TTC549 (cell line): ENCODE measurements at regions not wholly inside any gene's neighbourhood (a gene's known extent, or its start where the extent isn't known, plus 50 kb on each side); places are given as distances from the start of the nearest gene placed in this dataset.
"Not testable (repeated sequence)": the region's sequence is repeated elsewhere in the genome, so short reads cannot be mapped to it uniquely, and the experiment has no call there.

ENCODE experiments used
- FAIRE-seq: peaks from 2 replicates; lab custom pipeline; 2012; peaks lifted over from hg19 to GRCh38; lab: Jason Lieb, UNC

GRCh38 chr11:97685695-97686094 is 1295.9 kb downstream of the JRKL start:
- FAIRE-seq, result no peak

DNA sequence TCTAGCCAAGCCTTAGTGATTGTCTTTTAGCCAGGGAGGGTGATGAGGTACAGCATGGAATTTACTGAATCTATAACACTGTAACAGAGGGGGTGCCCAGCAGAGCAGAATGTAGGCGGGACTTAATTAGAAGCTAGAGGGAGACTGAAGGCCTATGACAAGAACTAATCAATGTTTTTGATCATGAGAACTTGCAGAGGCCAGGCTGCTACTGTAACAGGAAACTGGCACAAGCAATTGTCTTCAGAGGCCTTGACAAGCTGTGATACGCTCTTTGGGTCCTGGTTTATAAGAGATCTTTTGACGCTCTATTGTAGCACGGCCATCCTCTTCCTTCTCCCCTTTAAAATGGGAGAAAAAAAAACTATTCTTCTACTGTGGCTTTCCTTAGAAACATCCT is 1297.3 kb downstream of the JRKL start:
- FAIRE-seq, result no peak

DNA sequence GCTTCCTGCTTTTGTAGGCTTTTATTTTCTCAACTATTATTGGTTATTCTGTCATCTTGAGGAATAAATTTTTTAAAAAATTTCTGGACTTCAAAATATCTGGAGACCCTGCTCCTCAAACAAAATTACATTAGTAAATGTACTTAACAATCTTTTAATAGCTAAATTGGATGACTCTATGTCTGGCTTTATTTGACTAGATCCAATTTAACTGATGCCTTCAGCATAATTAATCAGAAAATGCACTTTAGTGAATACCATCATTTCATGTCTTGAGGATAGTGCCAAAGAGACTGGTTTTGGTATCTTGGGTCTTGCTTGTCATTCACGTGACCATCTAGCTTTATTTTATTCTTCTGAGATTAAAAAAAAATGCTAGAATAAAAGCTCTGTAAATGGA is 1301.2 kb downstream of the JRKL start:
- no peak for FAIRE-seq

DNA sequence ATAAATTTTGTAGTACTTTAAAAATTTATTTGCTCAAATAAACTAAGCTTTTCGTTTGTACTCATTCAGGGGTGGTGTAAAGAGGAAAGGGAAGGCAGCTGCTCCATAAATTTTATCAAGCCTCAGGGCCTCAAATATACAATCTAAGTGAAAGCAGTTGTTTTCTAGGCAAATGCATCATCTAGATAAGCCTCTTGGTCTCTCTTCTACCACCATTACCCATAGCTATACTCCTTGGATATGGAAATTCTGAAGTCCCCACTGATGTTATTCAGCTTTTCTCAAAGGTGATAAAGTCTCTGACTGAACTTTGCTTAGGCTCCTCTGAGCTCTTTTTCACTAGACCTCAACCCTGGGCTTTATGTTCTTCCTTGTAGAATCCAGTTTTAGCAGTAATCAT is 1313.1 kb downstream of the JRKL start:
- FAIRE-seq, result no peak

DNA sequence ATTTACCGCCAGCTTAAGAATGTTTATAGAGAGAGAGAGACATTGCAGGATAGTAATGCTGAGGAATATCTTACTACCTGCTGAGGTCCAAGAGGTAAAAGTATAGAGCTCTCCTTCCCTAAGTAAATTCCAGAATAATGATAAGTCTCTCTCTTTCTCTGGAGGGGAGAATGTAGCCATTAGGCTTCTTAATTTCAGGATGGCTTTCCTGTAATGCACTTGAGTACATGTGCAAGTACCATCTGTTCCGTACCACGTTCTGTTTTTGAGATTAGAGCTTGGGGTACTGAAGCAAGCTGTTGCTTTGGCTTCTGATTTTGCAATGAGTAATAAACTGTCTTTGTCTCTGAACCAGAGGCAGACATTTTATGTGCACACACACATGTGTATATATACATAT is 1314.0 kb downstream of the JRKL start:
- no peak for FAIRE-seq

- not testable (repeated sequence) for FAIRE-seq
Measured at GRCh38 chr11:97705441-97705840, 1315.3 kb upstream of the CNTN5 start.

- no peak for FAIRE-seq
Measured at GRCh38 chr11:97717922-97718321, 1302.8 kb upstream of the CNTN5 start.

DNA sequence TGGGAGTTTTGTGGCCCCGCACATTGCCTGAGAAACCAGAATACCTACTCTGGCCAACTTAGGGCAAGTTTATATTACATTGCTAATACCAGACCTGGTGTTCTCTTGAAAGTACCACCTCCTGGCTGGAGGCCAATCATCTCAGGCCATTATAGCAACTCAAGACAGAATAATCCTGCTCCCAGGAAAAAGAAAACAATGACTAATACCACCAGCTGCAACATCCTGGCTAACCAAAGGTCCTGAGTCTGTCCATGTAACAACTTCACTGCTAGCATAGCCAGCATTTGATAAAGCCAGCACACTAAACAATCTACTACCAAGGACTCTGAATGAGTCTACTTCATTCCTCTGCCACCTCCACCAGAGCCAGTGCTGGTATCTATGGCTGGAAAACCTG is 1298.7 kb upstream of the CNTN5 start:
- no peak for FAIRE-seq

GRCh38 chr11:97722721-97723120 is 1298.0 kb upstream of the CNTN5 start:
- no peak for FAIRE-seq

DNA sequence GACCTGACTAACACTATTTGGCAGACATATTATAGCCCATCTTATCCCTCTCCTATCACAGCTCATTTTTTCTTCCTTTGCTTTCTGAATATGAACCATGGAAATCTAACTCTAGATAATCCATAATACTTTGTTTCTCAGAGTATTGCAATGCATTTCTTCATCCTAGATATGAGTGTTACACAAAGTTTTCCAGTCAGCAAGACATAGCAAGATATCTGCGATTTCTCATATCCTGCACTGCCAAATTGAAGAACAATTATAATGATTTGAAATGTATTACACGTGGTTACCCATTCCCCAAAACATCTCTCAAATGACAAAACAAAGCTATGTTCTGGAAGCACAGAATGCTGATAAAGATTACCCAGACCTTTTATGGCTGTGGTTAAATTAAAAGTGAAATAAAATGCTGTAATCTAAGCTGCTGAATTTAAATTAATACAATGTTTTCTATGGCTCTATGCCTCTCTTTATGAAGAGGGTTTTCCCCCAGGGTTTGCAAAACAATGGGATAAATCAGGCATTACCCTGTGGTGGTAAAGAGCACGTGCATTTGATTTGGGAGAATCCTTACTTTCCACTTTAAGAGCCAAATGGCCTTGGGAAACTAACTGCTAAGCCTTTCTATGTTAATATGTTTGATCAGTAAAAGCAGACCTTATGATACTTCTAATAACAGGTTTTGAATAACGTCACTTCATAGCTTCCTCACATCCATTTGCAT is 1291.0 kb upstream of the CNTN5 start:
- no peak for FAIRE-seq

DNA sequence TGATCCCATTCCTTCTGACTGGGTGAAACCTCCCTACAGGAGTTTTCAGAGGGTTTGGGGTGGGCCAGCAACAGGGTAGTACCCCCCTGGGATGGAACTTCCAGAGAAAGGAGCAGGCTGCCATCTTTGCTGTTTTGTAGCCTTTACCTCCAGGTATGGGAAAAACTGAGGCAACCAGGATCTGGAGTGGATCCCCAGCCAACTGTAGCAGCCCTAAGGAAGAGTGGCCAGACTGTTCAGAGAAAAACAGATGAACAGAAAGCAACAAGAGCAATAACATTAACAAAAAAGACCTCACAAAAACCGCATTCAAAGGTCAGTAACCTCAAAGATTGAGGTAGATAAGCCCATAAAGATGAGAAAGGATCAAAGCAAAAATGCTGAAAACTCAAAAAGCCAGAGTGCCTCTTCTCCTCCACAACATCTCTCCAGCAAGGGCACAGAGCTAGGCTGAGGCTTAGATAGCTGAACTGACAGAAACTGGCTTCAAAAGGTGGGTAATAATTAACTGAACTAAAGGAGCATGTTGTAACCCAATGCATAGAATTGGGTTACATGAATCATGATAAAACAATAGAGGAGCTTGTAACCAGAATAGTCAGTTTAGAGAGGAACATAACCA is 1288.6 kb upstream of the CNTN5 start:
- FAIRE-seq, result no peak

DNA sequence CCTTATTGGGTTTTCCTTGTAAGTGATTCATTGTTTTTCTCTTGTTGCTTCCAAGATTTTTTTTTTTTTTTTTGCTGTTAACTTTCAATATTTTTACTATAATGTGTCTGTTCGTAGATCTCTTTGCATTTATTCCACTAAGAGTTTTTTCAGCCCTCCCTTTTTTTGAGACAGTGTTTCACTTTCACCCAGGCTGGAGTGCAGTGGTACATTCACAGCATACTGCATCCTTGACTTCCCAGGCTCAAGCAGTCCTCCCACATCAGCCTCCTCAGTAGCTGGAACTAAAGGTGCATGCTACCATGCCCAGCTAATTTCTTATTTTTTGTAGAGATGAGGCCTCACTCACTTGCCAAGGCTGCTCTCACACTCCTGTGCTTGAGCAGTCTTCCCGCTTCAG is 1282.0 kb upstream of the CNTN5 start:
- no peak for FAIRE-seq

GRCh38 chr11:97739932-97740800 is 1280.6 kb upstream of the CNTN5 start:
- FAIRE-seq, result no peak

- no peak for FAIRE-seq
Measured at GRCh38 chr11:97740801-97741151, 1280.0 kb upstream of the CNTN5 start.

GRCh38 chr11:97742717-97743116 is 1278.0 kb upstream of the CNTN5 start:
- FAIRE-seq, result no peak

DNA sequence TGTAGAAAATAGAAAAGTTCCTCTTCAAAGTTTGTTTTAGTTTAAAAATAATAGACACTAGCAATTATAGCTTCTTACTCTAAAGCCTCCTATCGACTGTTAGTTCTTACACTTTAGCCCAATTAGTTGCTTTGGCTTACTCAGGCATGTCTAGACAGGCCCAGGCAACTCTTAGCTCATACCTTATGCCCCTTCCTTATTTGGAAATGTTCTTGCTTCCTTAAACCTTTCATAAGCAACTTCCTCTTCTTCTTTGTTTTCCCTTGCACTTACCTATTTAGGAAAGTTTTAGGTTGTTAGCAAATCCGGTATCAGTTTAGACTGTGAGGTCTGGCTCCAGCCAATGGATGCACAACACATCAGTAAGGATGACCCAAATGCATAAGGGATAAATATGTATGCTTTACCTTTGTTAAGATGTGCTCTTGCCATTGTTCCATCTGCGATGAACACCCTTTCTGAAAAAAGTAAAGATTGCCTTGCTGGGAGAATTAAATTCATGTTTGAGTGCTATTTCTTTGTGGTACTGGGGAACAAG is 1277.5 kb upstream of the CNTN5 start:
- FAIRE-seq, result no peak

GRCh38 chr11:97745515-97746050 is 1275.2 kb upstream of the CNTN5 start:
- FAIRE-seq, result no peak

GRCh38 chr11:97746818-97747217 is 1273.9 kb upstream of the CNTN5 start:
- no peak for FAIRE-seq

GRCh38 chr11:97751405-97751804 is 1269.3 kb upstream of the CNTN5 start:
- no peak for FAIRE-seq

DNA sequence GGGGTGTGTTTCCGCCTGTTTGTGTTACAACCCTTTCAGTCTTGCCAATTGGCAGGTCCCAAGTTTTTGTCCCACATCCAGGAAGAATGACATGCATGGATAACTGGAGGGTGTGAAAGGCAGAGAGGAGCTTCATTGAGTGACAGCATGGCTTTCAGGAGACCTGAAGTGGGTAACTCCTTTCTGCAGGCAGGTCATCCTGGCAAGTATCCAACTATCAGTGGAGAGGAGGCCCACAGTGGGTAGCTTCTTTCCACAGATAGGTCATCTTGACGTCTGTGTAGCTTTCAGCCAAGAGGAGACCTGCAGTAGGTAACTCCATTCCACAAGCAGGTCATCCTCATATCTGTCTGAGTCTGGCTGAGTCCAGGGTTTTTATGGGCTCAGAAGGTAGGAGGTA is 1268.8 kb upstream of the CNTN5 start:
- FAIRE-seq, result no peak

DNA sequence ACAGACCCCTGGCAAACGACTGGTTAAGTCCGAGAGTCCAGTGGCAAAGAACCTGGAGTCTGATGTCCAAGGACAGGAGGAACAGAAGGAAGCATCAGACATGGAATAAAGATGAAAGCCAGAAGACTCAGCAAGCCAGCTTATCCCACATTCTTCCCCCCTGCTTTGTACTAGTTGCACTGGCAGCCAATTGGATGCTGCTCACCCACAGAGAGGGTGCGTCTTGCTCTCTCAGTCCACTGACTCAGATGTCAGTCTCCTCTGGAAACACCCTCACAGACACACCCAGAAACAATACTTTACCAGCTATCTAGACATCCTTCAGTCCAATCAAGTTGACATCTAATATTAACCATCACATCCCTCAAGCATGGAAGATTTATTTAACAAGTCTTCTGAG is 1265.8 kb upstream of the CNTN5 start:
- no peak for FAIRE-seq

- no peak for FAIRE-seq
Measured at GRCh38 chr11:97756571-97757335, 1264.0 kb upstream of the CNTN5 start.
